ENCODE measurements at regions not wholly inside any gene's neighbourhood (a gene's known extent, or its start where the extent isn't known, plus 50 kb on each side); places are given as distances from the start of the nearest gene placed in this dataset.

- DNase-seq (ENCODE audit: low spot score) (no peak), ATAC-seq (ENCODE audit: insufficient number of reproducible peaks, low FRiP score, low read depth) (no peak)
- H3K36me3 ChIP-seq = no peaks in the 10 kb centered on the region
- no peak for TF ChIP-seq CTCF (IDR thresholded peaks at IDR 0.05)
- no peaks in the 10 kb centered on the region for H3K27me3 ChIP-seq (replicated peaks; ENCODE audit: insufficient read depth)
- no peak overlapping the region for H3K4me3 ChIP-seq
- H3K27ac ChIP-seq = no peak overlapping the region
- no peaks in the 10 kb centered on the region for H3K4me1 ChIP-seq (ENCODE audit: control insufficient read depth in 1 of 2, low read depth in 2 of 2)
- no peaks in the 10 kb centered on the region for H3K9me3 ChIP-seq
These were observed 143.5 kb downstream of the NXPE2 start for GRCh38 chr11:114821621-114822412.

- Histone ChIP-seq H3K4me1 (ENCODE audit: control insufficient read depth in 1 of 2, low read depth in 2 of 2) (no peaks in the 10 kb centered on the region), H3K27ac (no peak overlapping the region), H3K9me3 (no peaks in the 10 kb centered on the region), H3K4me3 (no peak overlapping the region), H3K27me3 (replicated peaks; ENCODE audit: insufficient read depth) (no peaks in the 10 kb centered on the region), H3K36me3 (no peaks in the 10 kb centered on the region)
- ATAC-seq (ENCODE audit: insufficient number of reproducible peaks, low FRiP score, low read depth) (no peak), DNase-seq (ENCODE audit: low spot score) (no peak)
- no peak for TF ChIP-seq CTCF (IDR thresholded peaks at IDR 0.05)
These were observed 148.6 kb downstream of the NXPE2 start for GRCh38 chr11:114826910-114827442.

- no peak for ATAC-seq (ENCODE audit: insufficient number of reproducible peaks, low FRiP score, low read depth)
- Histone ChIP-seq H3K27me3 (replicated peaks; ENCODE audit: insufficient read depth) (no peaks in the 10 kb centered on the region), H3K4me1 (ENCODE audit: control insufficient read depth in 1 of 2, low read depth in 2 of 2) (no peaks in the 10 kb centered on the region), H3K27ac (no peak overlapping the region), H3K36me3 (no peaks in the 10 kb centered on the region), H3K4me3 (no peak overlapping the region), H3K9me3 (no peaks in the 10 kb centered on the region)
- no peak for TF ChIP-seq CTCF (IDR thresholded peaks at IDR 0.05)
- no peak for DNase-seq (ENCODE audit: low spot score)
These were observed 149.4 kb downstream of the NXPE2 start for GRCh38 chr11:114827736-114828135.

GRCh38 chr11:114832532-114833125 is 154.3 kb downstream of the NXPE2 start:
- ATAC-seq (ENCODE audit: insufficient number of reproducible peaks, low FRiP score, low read depth) = no peak
- no peak for TF ChIP-seq CTCF (IDR thresholded peaks at IDR 0.05)
- no peaks in the 10 kb centered on the region for H3K4me1 ChIP-seq (ENCODE audit: control insufficient read depth in 1 of 2, low read depth in 2 of 2)

GRCh38 chr11:114836161-114836560 is 157.8 kb downstream of the NXPE2 start:
- no peak for DNase-seq (ENCODE audit: low spot score)
- TF ChIP-seq CTCF (IDR thresholded peaks at IDR 0.05) = no peak
- Histone ChIP-seq H3K9me3 (no peaks in the 10 kb centered on the region), H3K4me3 (no peak overlapping the region), H3K36me3 (no peaks in the 10 kb centered on the region), H3K27me3 (replicated peaks; ENCODE audit: insufficient read depth) (no peaks in the 10 kb centered on the region), H3K27ac (no peak overlapping the region), H3K4me1 (ENCODE audit: control insufficient read depth in 1 of 2, low read depth in 2 of 2) (no peaks in the 10 kb centered on the region)
- ATAC-seq (ENCODE audit: insufficient number of reproducible peaks, low FRiP score, low read depth) = no peak

More at GRCh38 chr11:114832532-114833125, 154.3 kb downstream of the NXPE2 start:
- no peaks in the 10 kb centered on the region for H3K36me3 ChIP-seq
- no peaks in the 10 kb centered on the region for H3K27me3 ChIP-seq (replicated peaks; ENCODE audit: insufficient read depth)
- H3K4me3 ChIP-seq = no peak overlapping the region
- no peak for DNase-seq (ENCODE audit: low spot score)
- H3K27ac ChIP-seq = no peak overlapping the region
- no peaks in the 10 kb centered on the region for H3K9me3 ChIP-seq
